HG03342 (cell line): ENCODE measurements at regions not wholly inside any gene's neighbourhood (a gene's known extent, or its start where the extent isn't known, plus 50 kb on each side); places are given as distances from the start of the nearest gene placed in this dataset.
"Not testable (repeated sequence)": the region's sequence is repeated elsewhere in the genome, so short reads cannot be mapped to it uniquely, and the experiment has no call there.

Experiments used
- ATAC-seq: cut with Tn5 transposase; IDR thresholded peaks from one replicate; pipeline ENCODE4 v1.9.1; 2021; ENCODE audit warnings: mild to moderate bottlenecking, moderate library complexity; ENCODE audit not compliant: unreplicated experiment

GRCh38 chr3:65174713-65175112 is 486.9 kb upstream of the ADAMTS9 start:
- no peak for ATAC-seq

- ATAC-seq: no peak
Measured at GRCh38 chr3:65173841-65174240, 486.0 kb upstream of the ADAMTS9 start.

- no peak for ATAC-seq
Measured at GRCh38 chr3:65172209-65172608, 484.4 kb upstream of the ADAMTS9 start.

GRCh38 chr3:65170390-65171042 is 482.7 kb upstream of the ADAMTS9 start:
- ATAC-seq: no peak

GRCh38 chr3:65169961-65170360 is 482.2 kb upstream of the ADAMTS9 start:
- ATAC-seq: no peak

GRCh38 chr3:65168547-65168946 is 480.7 kb upstream of the ADAMTS9 start:
- ATAC-seq: no peak

GRCh38 chr3:65166531-65166930 is 478.7 kb upstream of the ADAMTS9 start:
- no peak for ATAC-seq

- ATAC-seq: no peak
Measured at GRCh38 chr3:65158023-65158422, 470.2 kb upstream of the ADAMTS9 start.

- no peak for ATAC-seq
Measured at GRCh38 chr3:65153850-65154512, 466.2 kb upstream of the ADAMTS9 start.

GRCh38 chr3:65151666-65152065 is 463.9 kb upstream of the ADAMTS9 start:
- no peak for ATAC-seq

- no peak for ATAC-seq
Measured at GRCh38 chr3:65149877-65150276, 462.1 kb upstream of the ADAMTS9 start.

- ATAC-seq: no peak
Measured at GRCh38 chr3:65148687-65149086, 460.9 kb upstream of the ADAMTS9 start.

GRCh38 chr3:65146179-65146578 is 458.4 kb upstream of the ADAMTS9 start:
- no peak for ATAC-seq

- no peak for ATAC-seq
Measured at GRCh38 chr3:65145680-65146079, 457.9 kb upstream of the ADAMTS9 start.

GRCh38 chr3:65144791-65145351 is 457.1 kb upstream of the ADAMTS9 start:
- ATAC-seq: no peak

- ATAC-seq: no peak
Measured at GRCh38 chr3:65142456-65142855, 454.7 kb upstream of the ADAMTS9 start.

GRCh38 chr3:65138556-65138955 is 450.8 kb upstream of the ADAMTS9 start:
- no peak for ATAC-seq

- ATAC-seq: not testable (repeated sequence)
Measured at GRCh38 chr3:65133752-65134151, 446.0 kb upstream of the ADAMTS9 start.

- no peak for ATAC-seq
Measured at GRCh38 chr3:65130782-65131181, 443.0 kb upstream of the ADAMTS9 start.

GRCh38 chr3:65128346-65128745 is 440.5 kb upstream of the ADAMTS9 start:
- no peak for ATAC-seq

GRCh38 chr3:65126527-65127410 is 439.0 kb upstream of the ADAMTS9 start:
- no peak for ATAC-seq
